GM19463 (cell line): ENCODE measurements at regions not wholly inside any gene's neighbourhood (a gene's known extent, or its start where the extent isn't known, plus 50 kb on each side); places are given as distances from the start of the nearest gene placed in this dataset.
"Not testable (repeated sequence)": the region's sequence is repeated elsewhere in the genome, so short reads cannot be mapped to it uniquely, and the experiment has no call there.

Experiments used
- ATAC-seq: cut with Tn5 transposase; IDR thresholded peaks from one replicate; pipeline ENCODE4 v1.9.1; 2021; ENCODE audit warnings: mild to moderate bottlenecking, moderate library complexity; ENCODE audit not compliant: unreplicated experiment

DNA sequence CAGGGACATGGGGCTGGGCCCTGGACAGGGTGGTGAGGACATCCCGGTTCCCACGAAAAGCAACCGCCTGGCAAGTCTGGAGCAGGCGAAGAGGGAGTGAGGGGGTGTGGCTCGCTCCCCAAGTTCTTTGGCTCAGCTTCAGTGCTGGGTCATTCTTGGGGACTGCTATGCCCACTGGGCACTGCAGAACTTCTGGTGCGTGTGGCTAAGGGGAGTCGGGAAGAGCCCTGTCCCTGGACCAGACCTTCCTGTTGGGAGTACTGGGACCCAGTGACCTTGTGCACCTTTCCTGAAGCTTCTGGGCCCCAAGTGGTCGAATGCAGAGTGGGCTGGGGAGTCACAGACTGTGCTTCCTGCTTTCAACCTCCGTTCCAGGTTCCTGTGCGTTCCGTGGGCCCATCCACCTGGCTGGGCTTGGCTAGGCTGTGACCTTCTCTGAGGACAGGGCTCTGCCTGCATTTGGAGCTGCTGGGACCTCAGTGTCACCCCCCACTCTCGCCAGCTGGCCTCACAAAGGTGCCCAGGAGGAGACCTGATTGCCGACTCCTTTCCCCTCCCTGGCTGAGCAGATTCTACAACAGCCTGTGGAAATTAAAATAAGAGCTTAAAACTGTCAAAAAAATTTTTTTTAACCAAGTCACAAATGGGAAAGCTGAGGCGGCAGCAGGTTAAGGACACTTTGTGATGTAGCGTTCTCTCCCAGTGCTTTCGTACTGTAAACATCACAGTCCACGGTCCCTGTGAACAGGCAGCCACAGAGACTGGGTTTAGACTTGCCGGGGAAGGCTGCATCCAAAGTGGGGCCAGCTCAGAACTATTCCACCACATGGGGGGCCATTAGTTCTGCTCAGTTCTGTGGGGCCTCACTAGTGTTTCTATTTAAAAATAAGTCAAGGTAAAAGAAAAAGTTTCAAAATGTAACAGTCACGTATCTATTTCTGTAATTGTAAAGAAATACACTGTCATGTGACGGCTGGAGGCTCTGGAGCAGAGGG, 63.8 kb upstream of the WNT7B start:
- no peak for ATAC-seq

DNA sequence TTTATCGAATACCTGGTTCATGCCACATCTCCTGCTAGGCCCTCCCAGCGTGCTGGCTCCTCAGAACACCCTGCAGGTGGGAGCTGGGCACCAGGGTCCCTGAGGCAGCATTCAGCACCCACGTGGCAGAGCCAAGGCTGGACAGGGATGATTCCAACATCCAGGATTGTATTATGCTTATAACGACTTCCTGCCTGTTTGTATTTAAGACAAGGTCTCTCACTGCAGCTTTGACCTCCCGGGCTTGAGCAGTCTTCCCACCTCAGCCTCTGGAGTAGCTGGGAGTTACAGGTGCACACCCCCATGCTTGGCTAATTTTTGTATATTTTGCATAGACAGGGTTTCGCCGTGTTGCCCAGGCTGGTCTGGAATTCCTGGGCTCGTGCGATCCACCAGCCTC, 64.7 kb upstream of the WNT7B start:
- no peak for ATAC-seq

DNA sequence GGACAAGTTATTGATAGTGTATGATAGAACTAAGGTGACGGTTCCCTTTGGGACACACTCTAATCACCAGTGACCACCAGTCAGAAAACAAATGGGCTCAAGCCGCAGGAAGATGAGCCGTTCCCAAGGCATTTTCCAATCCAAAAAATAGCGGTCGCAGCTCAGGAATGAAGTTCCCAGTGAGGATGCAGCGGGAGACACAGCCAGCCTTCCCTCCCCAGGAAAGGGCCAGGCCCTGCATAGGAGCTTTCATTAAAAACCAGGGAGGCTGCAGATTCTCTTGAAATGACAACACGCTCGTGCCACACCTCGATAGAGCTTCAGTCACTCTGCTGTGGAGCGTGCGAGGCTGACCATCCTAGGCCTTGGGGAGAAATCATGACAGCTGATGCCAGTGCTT, 65.8 kb upstream of the WNT7B start:
- no peak for ATAC-seq

DNA sequence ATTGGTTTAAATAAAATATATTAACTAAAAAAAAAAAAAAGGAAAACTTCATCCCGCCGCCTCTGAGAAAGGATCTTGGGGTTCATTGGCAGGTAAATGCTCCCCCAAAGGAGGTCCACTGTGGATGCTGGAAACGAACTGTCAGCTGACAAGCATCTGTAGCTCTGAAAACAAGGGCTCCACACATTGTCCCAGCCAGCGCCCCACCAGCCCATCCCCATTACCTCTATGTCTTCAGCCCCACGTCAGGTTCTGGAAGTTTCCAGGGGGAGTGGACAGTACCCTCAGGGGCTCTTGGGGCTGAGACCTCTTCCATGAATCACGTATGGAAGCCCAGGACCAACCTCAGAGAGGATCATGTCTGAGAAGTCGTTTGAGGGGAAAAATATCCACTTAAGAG, 66.4 kb upstream of the WNT7B start:
- no peak for ATAC-seq

DNA sequence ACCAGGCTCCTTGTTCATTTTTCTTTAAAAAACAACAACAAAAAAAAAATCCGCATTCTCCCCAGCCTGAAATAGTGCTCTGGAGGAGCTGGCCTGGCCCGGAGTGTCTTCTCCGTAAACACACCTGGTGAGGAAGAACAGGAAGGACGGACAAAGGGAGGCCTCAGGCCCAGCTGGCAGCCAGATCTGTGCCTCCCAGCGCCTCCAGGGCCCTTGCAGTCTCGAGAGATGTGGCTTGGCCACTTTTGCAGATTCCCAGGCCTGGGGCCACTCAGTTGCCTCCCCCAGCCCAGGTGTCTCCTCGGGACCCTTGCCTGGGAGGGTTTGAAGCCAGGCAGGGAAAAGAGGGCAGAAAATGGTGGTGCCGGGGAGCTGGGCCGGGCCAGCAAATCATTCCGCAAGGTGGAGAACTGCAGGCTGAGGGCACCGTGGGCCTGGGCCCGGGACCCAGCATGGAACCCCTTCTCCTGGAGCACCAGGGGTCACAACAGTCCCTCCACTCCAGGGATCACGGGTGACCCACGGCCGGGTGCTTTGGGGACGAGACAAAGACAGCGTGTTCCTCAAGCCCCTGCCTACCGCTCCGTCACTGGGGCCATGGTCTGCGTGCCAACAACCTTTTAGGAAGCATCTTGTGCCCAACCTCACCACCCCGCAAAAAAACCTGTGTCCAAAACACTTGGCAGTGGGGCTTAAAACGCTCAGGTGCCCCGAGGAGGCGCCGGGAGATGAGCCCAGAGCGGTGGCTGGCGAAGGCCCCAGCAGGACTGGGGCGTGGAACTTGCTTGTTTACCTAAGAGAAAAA, 67.1 kb upstream of the WNT7B start:
- no peak for ATAC-seq

DNA sequence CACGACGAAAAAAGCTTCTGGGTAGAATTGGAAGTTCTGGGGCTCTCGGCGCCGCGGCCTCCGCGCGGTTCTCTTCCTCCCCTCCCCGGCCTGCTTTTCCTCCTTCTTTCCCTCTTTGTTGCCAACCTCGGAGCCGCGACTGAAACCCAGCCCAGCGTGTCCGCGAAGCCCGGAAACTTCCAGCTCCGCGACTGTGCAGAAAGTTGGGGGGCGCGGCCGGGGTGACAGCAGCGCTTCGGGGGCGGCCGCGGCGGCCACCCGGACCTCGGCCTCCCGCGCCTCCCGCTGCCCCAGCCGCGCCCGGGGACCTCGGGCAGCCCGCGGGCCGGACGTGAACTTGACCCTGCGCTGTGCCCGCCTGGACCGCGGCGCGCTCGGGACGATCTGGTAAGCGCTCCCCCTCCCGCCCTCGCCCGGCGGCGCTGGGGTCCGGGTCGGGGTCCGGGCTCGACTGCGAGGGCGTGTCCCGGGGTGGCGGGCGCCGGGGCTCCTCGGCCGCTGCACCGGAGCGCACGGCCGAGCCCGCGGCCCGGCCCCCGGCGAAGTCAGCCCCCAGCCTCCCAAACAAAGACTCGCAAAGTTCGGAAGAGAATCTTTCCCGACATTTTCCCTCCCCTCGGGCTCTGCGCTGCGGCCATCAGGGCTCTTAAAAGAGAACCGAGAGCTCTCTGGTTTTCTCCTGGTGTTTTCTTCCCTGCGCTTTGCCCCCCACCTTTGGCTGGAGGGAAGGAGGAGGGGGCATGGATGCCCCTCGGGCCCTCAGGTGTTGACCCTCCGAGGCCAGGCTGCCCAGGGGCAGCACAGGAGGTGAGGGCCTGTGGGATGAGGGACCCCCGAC, 67.9 kb upstream of the WNT7B start:
- no peak for ATAC-seq

DNA sequence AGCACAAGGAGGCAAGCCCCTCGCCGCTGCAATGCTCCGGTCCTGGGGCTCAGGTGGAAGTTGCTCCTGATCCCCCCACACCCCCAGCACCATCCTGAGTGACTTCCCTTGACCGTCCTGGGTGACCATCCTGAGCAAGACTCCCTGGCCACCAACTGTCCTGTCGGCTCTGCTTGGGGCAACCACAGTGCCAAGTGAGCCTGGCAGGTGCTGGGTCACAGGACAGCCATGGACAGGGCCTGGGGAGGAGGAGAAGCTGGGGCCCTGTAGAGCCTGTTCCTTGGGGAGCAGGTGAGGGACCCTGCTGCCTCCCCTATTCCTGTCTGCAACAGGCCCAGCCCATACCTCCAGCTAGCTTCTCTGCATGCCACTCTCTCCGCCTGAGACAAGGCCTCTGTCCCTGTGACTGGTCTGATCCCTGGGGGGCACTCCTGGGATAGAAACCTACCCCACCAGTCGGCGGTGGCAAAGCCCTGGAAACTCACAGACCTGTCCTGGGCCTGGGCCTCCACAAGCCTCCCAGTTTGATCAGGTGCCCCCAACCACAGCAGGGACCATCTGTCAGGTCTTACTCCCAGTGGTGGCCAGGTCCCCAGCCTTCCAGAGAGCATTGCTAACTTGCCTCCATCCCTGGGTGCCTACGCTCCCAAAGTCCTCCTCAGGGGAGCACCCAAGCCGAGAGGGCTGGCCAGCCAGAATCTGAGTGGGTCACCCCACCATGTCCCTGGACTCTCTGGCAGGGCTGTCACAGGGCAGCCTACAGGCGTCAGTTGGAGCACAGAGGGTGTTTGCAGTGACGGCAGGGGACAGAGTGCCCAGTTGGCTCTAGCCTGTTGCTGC, 68.7 kb upstream of the WNT7B start:
- ATAC-seq = no peak

DNA sequence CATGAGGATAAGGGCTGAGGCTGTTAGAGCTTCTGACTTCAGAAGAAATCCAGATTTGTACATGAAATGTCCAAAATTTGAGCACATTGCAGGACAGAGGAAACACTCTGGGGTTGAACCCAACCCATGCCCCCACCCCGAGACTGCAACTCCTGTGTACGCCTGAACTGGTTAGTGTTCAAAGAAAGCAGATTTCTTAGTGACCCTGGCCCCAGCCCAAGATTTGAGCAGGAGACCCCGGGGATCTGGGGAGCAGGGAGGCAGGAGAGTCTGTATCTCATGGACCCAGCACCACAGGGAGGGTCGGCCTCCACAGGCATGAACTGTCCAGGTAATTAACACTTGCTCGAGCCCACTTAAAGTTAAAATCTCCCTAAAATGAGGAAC, 69.3 kb upstream of the WNT7B start:
- no peak for ATAC-seq

DNA sequence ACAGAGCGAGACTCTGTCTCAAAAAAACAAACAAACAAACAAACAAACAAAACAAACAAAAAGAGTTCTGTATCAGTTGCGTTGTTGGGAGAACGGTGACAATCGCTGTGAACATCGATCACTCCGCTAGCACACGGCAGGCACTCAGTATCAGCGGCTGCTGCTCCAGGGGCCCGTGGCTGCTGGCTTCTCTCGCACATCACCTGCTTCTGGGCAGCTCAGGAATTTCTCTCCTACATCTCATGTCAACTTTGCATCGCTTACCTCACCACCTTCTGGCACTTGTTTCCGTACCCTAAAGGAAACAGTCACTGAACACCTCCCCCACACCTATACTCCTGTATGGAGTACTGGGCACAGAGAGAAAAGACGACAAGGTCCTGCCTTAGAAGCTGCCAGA, 70.3 kb upstream of the WNT7B start:
- ATAC-seq = no peak

DNA sequence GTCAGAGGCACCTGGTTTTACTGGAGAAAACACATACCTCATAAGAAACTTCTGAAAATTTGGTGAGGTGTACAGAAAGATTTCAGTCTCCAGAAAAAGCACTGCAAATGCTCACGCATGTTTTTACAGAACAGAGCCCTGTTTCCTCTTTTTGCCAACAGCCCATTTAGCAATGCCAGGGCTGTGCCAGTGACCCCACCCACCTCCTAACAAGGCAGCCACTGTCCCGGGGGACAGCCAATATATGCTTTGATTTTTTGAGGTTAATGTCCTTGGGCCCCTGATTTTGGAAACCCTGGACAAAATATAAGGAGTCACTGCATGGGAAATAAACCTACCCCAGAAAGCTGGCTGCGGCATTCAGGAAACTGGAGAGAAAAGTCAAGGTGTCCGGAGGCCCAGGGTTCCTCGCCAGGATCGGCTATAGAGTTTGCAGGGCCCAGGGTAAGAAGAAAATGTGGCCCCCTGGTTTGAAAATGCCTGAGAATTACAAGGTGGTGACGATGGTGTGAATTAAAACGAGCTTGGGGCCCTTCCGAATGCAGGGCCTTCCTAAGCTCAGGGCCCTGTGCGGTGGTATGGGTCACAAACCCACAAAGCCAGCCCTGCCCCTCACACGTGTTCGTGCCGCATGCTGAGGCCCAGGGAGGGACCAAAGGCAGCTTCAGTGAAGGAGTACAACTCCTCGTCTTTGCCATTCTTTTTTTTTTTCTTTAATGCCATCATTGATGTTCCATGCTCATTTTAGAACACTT, 71.1 kb upstream of the WNT7B start:
- no peak for ATAC-seq

DNA sequence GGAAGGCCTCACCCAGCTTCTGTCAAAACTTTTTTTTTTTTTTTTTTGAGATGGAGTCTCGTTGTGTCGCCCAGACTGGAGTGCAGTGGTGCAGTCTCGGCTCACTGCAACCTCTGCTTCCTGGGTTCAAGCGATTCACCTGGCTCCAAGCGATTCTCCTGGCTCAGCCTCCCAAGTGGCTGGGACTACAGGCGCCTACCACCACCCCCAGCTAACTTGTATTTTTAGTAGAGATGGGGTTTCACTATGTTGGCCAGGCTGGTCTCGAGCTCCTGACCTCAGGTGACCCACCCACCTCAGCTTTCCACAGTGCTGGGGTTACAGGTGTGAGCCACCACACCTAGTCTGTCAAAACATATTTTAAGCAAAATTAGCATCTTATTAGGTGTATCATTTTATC, 71.7 kb upstream of the WNT7B start:
- ATAC-seq = not testable (repeated sequence)

DNA sequence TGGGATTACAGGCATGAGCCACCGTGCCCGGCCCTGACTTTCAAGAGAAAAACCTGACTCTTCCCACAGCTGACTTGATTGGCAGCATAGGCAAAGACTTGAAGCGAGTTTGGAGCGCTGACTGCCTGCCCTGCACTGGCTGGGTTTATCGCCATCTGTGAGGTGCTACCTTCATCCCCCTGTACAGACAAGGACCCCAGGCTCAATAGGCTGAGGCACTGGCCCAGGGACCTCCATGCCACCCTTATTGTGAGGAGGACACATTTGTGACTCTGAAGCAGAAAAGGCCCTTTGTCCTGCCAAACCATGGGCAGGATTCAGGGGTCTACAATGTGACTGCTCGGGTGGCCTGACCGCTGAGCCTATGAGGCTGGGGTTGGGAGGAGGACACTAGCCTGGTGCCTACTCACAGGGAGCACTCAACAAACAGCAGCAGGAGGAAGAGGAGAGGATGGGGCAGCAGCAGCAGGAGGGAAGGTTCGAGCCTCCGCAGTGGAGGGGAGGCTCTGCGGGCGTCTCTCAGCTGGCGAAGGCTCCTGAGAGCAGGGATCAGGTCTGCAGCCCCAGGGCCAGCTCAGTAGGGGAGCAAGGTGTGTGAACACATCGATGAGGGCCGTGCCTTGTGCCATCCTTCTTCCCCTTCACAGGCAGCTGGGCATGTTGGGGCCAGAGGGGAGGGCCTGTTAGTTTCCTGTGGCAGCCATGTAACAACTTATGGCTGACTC, 72.9 kb upstream of the WNT7B start:
- ATAC-seq = no peak

DNA sequence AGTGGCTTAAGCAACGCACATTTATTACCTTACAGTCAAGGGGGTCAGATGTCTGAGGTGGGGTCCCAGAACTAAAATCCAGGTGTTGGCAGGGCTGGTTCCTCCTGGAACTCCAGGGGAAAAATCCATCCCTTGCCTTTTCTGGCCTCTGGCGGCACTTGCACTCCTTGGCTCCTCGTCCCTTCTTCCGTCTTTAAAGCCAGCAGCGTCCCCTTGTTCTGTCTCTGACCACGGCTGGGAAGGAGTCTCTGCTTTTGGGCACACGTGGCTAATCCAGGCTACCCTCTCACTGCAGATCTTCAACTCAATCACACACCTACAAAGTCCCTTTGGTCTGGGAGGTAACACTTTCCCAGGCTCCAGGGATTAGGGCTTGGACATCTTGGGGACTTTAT, 73.5 kb upstream of the WNT7B start:
- ATAC-seq = no peak

DNA sequence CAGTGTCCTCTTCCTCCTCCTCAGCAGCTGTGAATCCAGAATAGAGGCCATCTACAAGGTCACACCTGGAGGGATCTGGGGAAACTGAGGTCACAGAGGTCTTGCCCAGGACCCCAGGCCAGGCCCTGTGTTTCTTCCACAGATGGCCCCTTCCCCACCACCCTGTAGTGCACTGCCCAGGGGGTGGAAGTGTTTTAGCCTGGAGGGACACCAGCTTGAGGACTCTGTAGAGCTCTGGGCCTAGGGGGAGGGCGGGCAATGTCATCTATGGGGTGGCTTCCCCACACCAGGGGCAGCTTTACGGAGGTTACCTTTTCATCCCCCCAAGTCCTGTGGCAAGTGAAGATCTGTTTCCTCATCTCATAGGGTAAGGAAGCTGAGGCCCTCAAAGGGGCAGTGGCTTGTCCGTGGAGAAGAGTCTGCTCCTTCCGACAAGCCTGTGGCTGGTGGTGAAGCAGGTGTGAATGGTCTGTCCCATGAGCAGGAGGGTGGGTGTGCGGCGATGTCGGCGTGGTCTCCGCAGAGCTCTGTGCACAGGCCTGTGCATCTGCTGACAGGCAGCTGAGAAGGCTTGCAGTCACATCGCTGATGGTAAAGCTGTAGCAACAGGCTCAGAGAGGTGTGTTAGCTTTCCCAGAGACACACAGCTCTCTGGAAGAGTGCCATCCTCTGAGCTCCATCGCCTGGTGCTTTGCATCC, 74.1 kb upstream of the WNT7B start:
- ATAC-seq = no peak

DNA sequence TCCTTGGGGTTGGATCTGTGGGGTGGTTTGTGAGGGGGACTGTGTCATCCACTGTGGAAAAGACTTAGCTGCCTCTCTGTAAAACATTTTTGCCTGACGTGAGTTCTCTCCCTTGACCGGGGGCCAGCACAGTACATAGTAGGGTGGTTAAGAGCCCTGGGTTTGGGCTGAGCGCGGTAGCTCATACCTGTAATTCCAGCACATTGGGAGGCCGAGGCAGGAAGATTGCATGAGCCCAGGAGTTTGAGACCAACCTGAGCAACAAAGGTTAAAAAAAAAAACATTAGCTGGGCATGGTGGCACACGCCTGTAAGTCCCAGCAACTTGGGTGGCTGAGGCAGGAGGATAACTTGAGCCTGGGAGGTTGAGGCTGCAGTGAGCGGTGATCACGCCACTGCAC, 74.7 kb upstream of the WNT7B start:
- no peak for ATAC-seq

DNA sequence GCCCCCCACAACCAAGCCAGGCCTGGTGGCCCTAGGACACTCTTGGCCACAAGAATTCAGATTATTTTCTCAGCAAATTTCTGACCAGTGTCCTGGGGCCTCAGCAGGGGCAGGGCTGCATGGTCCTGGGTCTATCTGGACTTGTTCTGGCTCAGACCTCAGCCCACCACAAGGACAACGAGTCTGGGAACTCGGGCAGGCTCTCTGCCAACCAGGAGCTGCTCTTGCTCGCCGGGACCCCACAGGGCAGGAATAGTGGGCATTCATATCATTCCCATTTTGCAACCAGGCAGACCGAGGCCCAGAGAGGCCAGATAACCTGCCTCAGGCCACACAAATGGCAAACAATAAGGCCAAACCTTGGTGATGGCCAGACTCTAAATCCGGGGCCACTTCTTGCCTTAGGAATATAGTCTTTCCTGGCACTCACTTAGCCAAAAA, 75.4 kb upstream of the WNT7B start:
- no peak for ATAC-seq

DNA sequence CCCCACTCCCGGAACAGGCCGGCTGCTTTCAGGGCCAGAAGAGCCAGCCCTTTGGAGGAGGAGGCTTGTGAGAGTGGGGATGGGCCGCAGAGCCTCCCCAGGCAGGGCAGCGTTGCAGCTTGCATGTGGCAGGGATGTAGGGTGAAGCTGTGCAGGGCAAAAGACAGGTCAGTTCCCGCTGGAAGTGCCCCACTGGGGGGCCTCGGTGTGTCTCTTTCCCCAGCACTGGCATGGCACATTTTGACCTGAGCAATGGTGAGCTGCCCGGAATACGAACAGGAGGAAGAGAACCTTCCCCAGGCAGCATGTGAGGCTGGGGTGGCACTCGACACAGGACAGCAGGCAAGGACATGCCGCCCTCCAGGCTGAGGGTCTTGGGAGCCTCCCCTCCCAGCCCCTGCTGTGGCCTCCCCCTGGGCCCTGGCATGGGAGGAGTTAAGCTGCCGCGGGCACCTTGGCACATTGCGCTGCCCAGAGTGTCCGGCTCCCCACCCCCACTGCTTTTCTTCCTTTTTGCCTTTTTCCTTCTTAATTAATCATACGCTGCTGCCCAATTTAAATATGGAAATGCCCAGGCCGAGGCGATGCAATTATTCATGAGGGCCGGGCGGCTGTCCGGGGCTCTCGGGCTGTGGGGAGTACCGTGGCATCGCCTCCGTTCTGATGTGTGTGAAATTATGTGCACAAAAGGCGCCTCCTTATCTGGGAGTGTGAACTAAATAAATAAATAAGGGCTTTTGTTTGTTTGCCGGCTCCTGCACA, 76.0 kb upstream of the WNT7B start:
- ATAC-seq = no peak
